NCI-H2171 treated with DMSO at 0.1 percent for 48 hours (cell line): ENCODE measurements at regions not wholly inside any gene's neighbourhood (a gene's known extent, or its start where the extent isn't known, plus 50 kb on each side); places are given as distances from the start of the nearest gene placed in this dataset.

ENCODE experiments used
- DNase-seq: peaks from one replicate; lab custom pipeline; 2025; lab: John Stamatoyannopoulos, UW

- no peak for DNase-seq
Measured at GRCh38 chr6:168228676-168229367, 90.8 kb downstream of the DACT2 start.

GRCh38 chr6:168227840-168228239, 91.7 kb downstream of the DACT2 start:
- DNase-seq, result no peak

- no peak for DNase-seq
Measured at GRCh38 chr6:168226902-168227318, 92.7 kb downstream of the DACT2 start.

- no peak for DNase-seq
Measured at GRCh38 chr6:168226061-168226752, 93.4 kb downstream of the DACT2 start.

GRCh38 chr6:168225471-168225911, 94.1 kb downstream of the DACT2 start:
- no peak for DNase-seq

GRCh38 chr6:168223755-168224154, 95.8 kb downstream of the DACT2 start:
- no peak for DNase-seq

GRCh38 chr6:168223150-168223549, 96.4 kb downstream of the DACT2 start:
- DNase-seq, result no peak

GRCh38 chr6:168222115-168223043, 97.2 kb downstream of the DACT2 start:
- DNase-seq, result no peak

GRCh38 chr6:168221497-168222079, 98.0 kb downstream of the DACT2 start:
- no peak for DNase-seq

GRCh38 chr6:168221000-168221399, 98.6 kb downstream of the DACT2 start:
- DNase-seq, result no peak

- DNase-seq, result no peak
Measured at GRCh38 chr6:168219804-168220203, 99.8 kb downstream of the DACT2 start.

GRCh38 chr6:168218785-168219566, 100.6 kb downstream of the DACT2 start:
- DNase-seq, result no peak

GRCh38 chr6:168217880-168218537, 101.6 kb downstream of the DACT2 start:
- DNase-seq, result no peak

- DNase-seq, result no peak
Measured at GRCh38 chr6:168217216-168217879, 102.2 kb downstream of the DACT2 start.

- DNase-seq, result no peak
Measured at GRCh38 chr6:168216751-168217191, 102.8 kb downstream of the DACT2 start.

GRCh38 chr6:168216117-168216516, 103.5 kb downstream of the DACT2 start:
- DNase-seq, result no peak

- no peak for DNase-seq
Measured at GRCh38 chr6:168215121-168215808, 104.3 kb downstream of the DACT2 start.

- no peak for DNase-seq
Measured at GRCh38 chr6:168214586-168215104, 104.9 kb downstream of the DACT2 start.

GRCh38 chr6:168213121-168213524, 106.5 kb downstream of the DACT2 start:
- no peak for DNase-seq
